Panc1 (cell line): ENCODE measurements at regions not wholly inside any gene's neighbourhood (a gene's known extent, or its start where the extent isn't known, plus 50 kb on each side); places are given as distances from the start of the nearest gene placed in this dataset.

ENCODE experiments used
- ATAC-seq: fragments of 200-7000 bp; cut with Tn5 transposase; 2 replicates; pipeline ENCODE4 v1.9.1; 2020; ENCODE audit warnings: mild to moderate bottlenecking, moderate library complexity
- BruUV-seq: library from RNA; stranded (reverse); fragments of 400-500 nt; replicated peaks from 2 replicates; lab custom pipeline; 2021; lab: Mats Ljungman, UMichigan
- CTCF ChIA-PET: fragments of 300-600 bp; sonication (Branson Sonifier 250); formaldehyde crosslinking; loops from one replicate; lab custom pipeline; 2022; ENCODE audit warnings: antibody characterized with exemption; lab: Charles Lee
- POLR2A ChIA-PET: fragments of 300-600 bp; sonication (Branson Sonifier 250); formaldehyde crosslinking; loops from one replicate; lab custom pipeline; 2022; ENCODE audit warnings: antibody characterized with exemption; lab: Charles Lee
- DNase-seq: peaks from one replicate; pipeline ENCODE4 v3.0.0-alpha.2; 2010; ENCODE audit warnings: low read depth, low spot score
- H3K27ac ChIP-seq: 2 replicates; pipeline ENCODE4 v1.5.1; 2011; ENCODE audit warnings: mild to moderate bottlenecking, low read length, inconsistent platforms
- H3K27me3 ChIP-seq: fragments of 200-500 bp; sonication (Bioruptor generic); 2 replicates; pipeline ENCODE4 v1.6.0; 2014; ENCODE audit warnings: low read length, inconsistent platforms; ENCODE audit not compliant: control insufficient read depth, insufficient read depth
- H3K36me3 ChIP-seq: fragments of 200-500 bp; sonication (Bioruptor generic); 2 replicates; pipeline ENCODE4 v1.5.1; 2014; ENCODE audit warnings: inconsistent platforms, mild to moderate bottlenecking, low read length, moderate library complexity; ENCODE audit not compliant: control insufficient read depth, insufficient read depth
- H3K4me1 ChIP-seq: 2 replicates; pipeline ENCODE4 v1.5.1; 2011; ENCODE audit warnings: inconsistent platforms, mild to moderate bottlenecking, low read length, moderate library complexity; ENCODE audit not compliant: control insufficient read depth, insufficient read depth
- H3K4me3 ChIP-seq, 2 experiments: 2 replicates each; pipeline ENCODE4 v1.5.1; 2011 to 2012; ENCODE audit warnings: low read depth in 2 of 2, low read length in 2 of 2, mild to moderate bottlenecking in 2 of 2, inconsistent platforms in 1 of 2, moderate library complexity in 1 of 2
- H3K9me3 ChIP-seq: fragments of 200-500 bp; sonication (Bioruptor generic); 2 replicates; pipeline ENCODE4 v1.5.1; 2014; ENCODE audit warnings: low read depth, mild to moderate bottlenecking, inconsistent platforms, low read length, moderate library complexity; ENCODE audit not compliant: control insufficient read depth, insufficient read depth
- POLR2AphosphoS5 ChIP-seq: IDR thresholded peaks from 2 replicates; pipeline ENCODE4 v1.6.1; 2012; ENCODE audit warnings: mild to moderate bottlenecking, low read depth, low read length, moderate library complexity
- SIN3A ChIP-seq: IDR thresholded peaks from 2 replicates; pipeline ENCODE4 v1.6.1; 2012; ENCODE audit warnings: low read depth, mild to moderate bottlenecking, low read length, moderate library complexity, borderline replicate concordance; ENCODE audit not compliant: insufficient read depth
- TCF7L2 ChIP-seq: IDR thresholded peaks from 2 replicates; pipeline ENCODE4 v1.6.1; 2011; ENCODE audit warnings: mild to moderate bottlenecking, low read depth, low read length, inconsistent platforms
- in situ Hi-C: cut with HindIII; loops from 2 replicates; pipeline ENCODE4 v1.10.0; 2016; ENCODE audit warnings: low sequenced_read_pairs, low pct_unique_long_range_greater_than_20kb
- intact Hi-C: fragments of 100-400 bp; cut with micrococcal nuclease; formaldehyde crosslinking; loops from one replicate; pipeline ENCODE4 v1.10.0; 2022; ENCODE audit not compliant: unreplicated experiment
- TF ChIP-seq, protein P1 (sequence below), 2 experiments: IDR thresholded peaks; 2 replicates each; pipeline ENCODE4 v1.6.1; 2011 to 2012; ENCODE audit warnings: low read depth in 2 of 2, control low read depth in 1 of 2, low read length in 1 of 2, mild to moderate bottlenecking in 1 of 2, moderate library complexity in 1 of 2; ENCODE audit not compliant: insufficient read depth in 1 of 2
- TF ChIP-seq, protein P2 (sequence below): fragments of 450-650 bp; IDR thresholded peaks from 2 replicates; pipeline ENCODE4 v1.5.1; 2017; ENCODE audit warnings: mild to moderate bottlenecking

- no peak for ATAC-seq
- Histone ChIP-seq H3K27me3 (no peaks in the 10 kb centered on the region), H3K4me1 (no peaks in the 10 kb centered on the region), H3K9me3 (no peaks in the 10 kb centered on the region), H3K27ac (no peak overlapping the region), H3K36me3 (no peaks in the 10 kb centered on the region), H3K4me3 (no peak overlapping the region)
- ChIA-PET POLR2A (no interaction called here), CTCF (no interaction called here)
- intact Hi-C loops, result no loop called here
- no peak for DNase-seq
- BruUV-seq, result no TSS peak
- in situ Hi-C loops, result no loop called here
- TF ChIP-seq SIN3A (no peak), POLR2AphosphoS5 (no peak), TCF7L2 (no peak)
- TF ChIP-seq, protein P1, sequence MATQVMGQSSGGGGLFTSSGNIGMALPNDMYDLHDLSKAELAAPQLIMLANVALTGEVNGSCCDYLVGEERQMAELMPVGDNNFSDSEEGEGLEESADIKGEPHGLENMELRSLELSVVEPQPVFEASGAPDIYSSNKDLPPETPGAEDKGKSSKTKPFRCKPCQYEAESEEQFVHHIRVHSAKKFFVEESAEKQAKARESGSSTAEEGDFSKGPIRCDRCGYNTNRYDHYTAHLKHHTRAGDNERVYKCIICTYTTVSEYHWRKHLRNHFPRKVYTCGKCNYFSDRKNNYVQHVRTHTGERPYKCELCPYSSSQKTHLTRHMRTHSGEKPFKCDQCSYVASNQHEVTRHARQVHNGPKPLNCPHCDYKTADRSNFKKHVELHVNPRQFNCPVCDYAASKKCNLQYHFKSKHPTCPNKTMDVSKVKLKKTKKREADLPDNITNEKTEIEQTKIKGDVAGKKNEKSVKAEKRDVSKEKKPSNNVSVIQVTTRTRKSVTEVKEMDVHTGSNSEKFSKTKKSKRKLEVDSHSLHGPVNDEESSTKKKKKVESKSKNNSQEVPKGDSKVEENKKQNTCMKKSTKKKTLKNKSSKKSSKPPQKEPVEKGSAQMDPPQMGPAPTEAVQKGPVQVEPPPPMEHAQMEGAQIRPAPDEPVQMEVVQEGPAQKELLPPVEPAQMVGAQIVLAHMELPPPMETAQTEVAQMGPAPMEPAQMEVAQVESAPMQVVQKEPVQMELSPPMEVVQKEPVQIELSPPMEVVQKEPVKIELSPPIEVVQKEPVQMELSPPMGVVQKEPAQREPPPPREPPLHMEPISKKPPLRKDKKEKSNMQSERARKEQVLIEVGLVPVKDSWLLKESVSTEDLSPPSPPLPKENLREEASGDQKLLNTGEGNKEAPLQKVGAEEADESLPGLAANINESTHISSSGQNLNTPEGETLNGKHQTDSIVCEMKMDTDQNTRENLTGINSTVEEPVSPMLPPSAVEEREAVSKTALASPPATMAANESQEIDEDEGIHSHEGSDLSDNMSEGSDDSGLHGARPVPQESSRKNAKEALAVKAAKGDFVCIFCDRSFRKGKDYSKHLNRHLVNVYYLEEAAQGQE (IDR thresholded peaks at IDR 0.05; ENCODE audit: insufficient read depth in 1 of 2, low read depth in 2 of 2, low read length in 1 of 2), result no peak
- TF ChIP-seq, protein P2, sequence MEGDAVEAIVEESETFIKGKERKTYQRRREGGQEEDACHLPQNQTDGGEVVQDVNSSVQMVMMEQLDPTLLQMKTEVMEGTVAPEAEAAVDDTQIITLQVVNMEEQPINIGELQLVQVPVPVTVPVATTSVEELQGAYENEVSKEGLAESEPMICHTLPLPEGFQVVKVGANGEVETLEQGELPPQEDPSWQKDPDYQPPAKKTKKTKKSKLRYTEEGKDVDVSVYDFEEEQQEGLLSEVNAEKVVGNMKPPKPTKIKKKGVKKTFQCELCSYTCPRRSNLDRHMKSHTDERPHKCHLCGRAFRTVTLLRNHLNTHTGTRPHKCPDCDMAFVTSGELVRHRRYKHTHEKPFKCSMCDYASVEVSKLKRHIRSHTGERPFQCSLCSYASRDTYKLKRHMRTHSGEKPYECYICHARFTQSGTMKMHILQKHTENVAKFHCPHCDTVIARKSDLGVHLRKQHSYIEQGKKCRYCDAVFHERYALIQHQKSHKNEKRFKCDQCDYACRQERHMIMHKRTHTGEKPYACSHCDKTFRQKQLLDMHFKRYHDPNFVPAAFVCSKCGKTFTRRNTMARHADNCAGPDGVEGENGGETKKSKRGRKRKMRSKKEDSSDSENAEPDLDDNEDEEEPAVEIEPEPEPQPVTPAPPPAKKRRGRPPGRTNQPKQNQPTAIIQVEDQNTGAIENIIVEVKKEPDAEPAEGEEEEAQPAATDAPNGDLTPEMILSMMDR, result no peak
Observed at GRCh38 chr14:71709987-71710386, 222.2 kb upstream of the RGS6 start.

- BruUV-seq, result no TSS peak
- POLR2A ChIA-PET, result no interaction called here
- no peak for TF ChIP-seq POLR2AphosphoS5
- TF ChIP-seq, protein P1 (IDR thresholded peaks at IDR 0.05; ENCODE audit: insufficient read depth in 1 of 2, low read depth in 2 of 2, low read length in 1 of 2), result no peak
- TF ChIP-seq SIN3A, result no peak
- no peak for TF ChIP-seq TCF7L2
- TF ChIP-seq, protein P2, result no peak
- Histone ChIP-seq H3K27me3 (no peaks in the 10 kb centered on the region), H3K4me3 (no peak overlapping the region), H3K9me3 (no peaks in the 10 kb centered on the region), H3K4me1 (no peaks in the 10 kb centered on the region), H3K27ac (no peak overlapping the region), H3K36me3 (no peaks in the 10 kb centered on the region)
- intact Hi-C loops (no loop called here), in situ Hi-C loops (no loop called here)
- DNase-seq (no peak), ATAC-seq (no peak)
- CTCF ChIA-PET, result no interaction called here
Observed at GRCh38 chr14:71711125-71711524, 221.1 kb upstream of the RGS6 start.
